ENCODE measurements at regions not wholly inside any gene's neighbourhood (a gene's known extent, or its start where the extent isn't known, plus 50 kb on each side); places are given as distances from the start of the nearest gene placed in this dataset.

GRCh38 chr14:34063470-34064164, 112.7 kb upstream of the EGLN3 start (continued):
- TF ChIP-seq TCF3 (CRISPR knock-in tag; IDR thresholded peaks at IDR 0.05): peak; percentile 50
- TF ChIP-seq CHD2 (IDR thresholded peaks at IDR 0.05; ENCODE audit: low read depth, low read length): no peak
- no peak for TF ChIP-seq SMARCA5 (IDR thresholded peaks at IDR 0.05)
- TF ChIP-seq ARID3A (IDR thresholded peaks at IDR 0.05; ENCODE audit: borderline replicate concordance, low read depth, low read length): no peak
- TF ChIP-seq SIN3A (IDR thresholded peaks at IDR 0.05; ENCODE audit: borderline replicate concordance in 2 of 2, control insufficient read depth in 1 of 2, low read depth in 2 of 2, low read length in 2 of 2): no peak
- TF ChIP-seq UBTF (IDR thresholded peaks at IDR 0.05; ENCODE audit: borderline replicate concordance in 1 of 2, low read depth in 2 of 2, low read length in 2 of 2): no peak
- TF ChIP-seq BDP1 (IDR thresholded peaks at IDR 0.05; ENCODE audit: insufficient read depth, insufficient read length): no peak
- no peak for TF ChIP-seq LARP7 (IDR thresholded peaks at IDR 0.05)
- no peak for TF ChIP-seq KLF16 (IDR thresholded peaks at IDR 0.05)
- peak; percentile 32; the same call in 1 of the 2 replicates for TF ChIP-seq ARID1B (IDR thresholded peaks at IDR 0.05)
- TF ChIP-seq ADNP (tag; IDR thresholded peaks at IDR 0.05): no peak
- TF ChIP-seq RAD51 (IDR thresholded peaks at IDR 0.05; ENCODE audit: borderline replicate concordance, low read depth): no peak
- TF ChIP-seq DLX4 (CRISPR knock-in tag; IDR thresholded peaks at IDR 0.05): no peak
- no peak for TF ChIP-seq PML (IDR thresholded peaks at IDR 0.05; ENCODE audit: low read length)
- TF ChIP-seq SRF (CRISPR knock-in tag; IDR thresholded peaks at IDR 0.05): no peak
- TF ChIP-seq L3MBTL2 (IDR thresholded peaks at IDR 0.05): 0 out of 2 replicates have a peak, but pooled peaks have one; percentile 10
- TF ChIP-seq MTF1 (CRISPR knock-in tag; IDR thresholded peaks at IDR 0.05; ENCODE audit: borderline replicate concordance): no peak
- no peak for TF ChIP-seq USF1 (CRISPR knock-in tag; IDR thresholded peaks at IDR 0.05)
- TF ChIP-seq E2F5 (CRISPR knock-in tag; IDR thresholded peaks at IDR 0.05): no peak
- no peak for TF ChIP-seq MITF (IDR thresholded peaks at IDR 0.05)
- peak; percentile 43 for TF ChIP-seq CBFA2T2 (conservative IDR thresholded peaks at IDR 0.05)
- no peak for TF ChIP-seq ZNF311 (CRISPR knock-in tag; IDR thresholded peaks at IDR 0.05)

Data from K562 (cell line).